Activated CD4-positive, alpha-beta memory T cell treated with anti-CD3 and anti-CD28 coated beads for 36 hours (primary cell): ENCODE measurements at regions not wholly inside any gene's neighbourhood (a gene's known extent, or its start where the extent isn't known, plus 50 kb on each side); places are given as distances from the start of the nearest gene placed in this dataset.

Experiments used
- CTCF ChIA-PET: fragments of 350-600 bp; sonication (Branson Sonifier 250); formaldehyde crosslinking; loops from one replicate; lab custom pipeline; 2021; ENCODE audit warnings: antibody characterized with exemption, inconsistent platforms; lab: Charles Lee
- POLR2A ChIA-PET: fragments of 350-600 bp; sonication (Branson Sonifier 250); formaldehyde crosslinking; loops from one replicate; lab custom pipeline; 2021; ENCODE audit warnings: antibody characterized with exemption; lab: Charles Lee
- DNase-seq: peaks from one replicate; pipeline ENCODE4 v3.0.0-alpha.2; 2020
- H3K27ac Mint-ChIP-seq: one replicate; pipeline ENCODE4 v1.8.0; 2021; ENCODE audit warnings: mixed read lengths
- H3K27me3 Mint-ChIP-seq: one replicate; pipeline ENCODE4 v1.8.0; 2021; ENCODE audit warnings: mixed read lengths
- H3K36me3 Mint-ChIP-seq: one replicate; pipeline ENCODE4 v1.8.0; 2021; ENCODE audit warnings: mixed read lengths
- H3K4me1 Mint-ChIP-seq: one replicate; pipeline ENCODE4 v1.8.0; 2021; ENCODE audit warnings: low read depth, mixed read lengths
- H3K4me3 Mint-ChIP-seq: one replicate; pipeline ENCODE4 v1.8.0; 2021; ENCODE audit warnings: mild to moderate bottlenecking, mixed read lengths
- H3K9me3 Mint-ChIP-seq: one replicate; pipeline ENCODE4 v1.8.0; 2021; ENCODE audit warnings: mixed read lengths
- intact Hi-C: fragments of 100-400 bp; cut with micrococcal nuclease; formaldehyde crosslinking; loops from one replicate; pipeline ENCODE4 v1.15.1; 2023

GRCh38 chr16:85314512-85314971 is 202.3 kb upstream of the CIBAR2 start:
- no peaks in the 10 kb centered on the region for H3K9me3 Mint-ChIP-seq
- ChIA-PET POLR2A (no interaction called here), CTCF (interaction anchor here (1.2 kb wide), 1 partner anchor 10 kb away, joined by 6 read pairs; no protein-coding TSS in a partner anchor)
- no peak overlapping the region for H3K4me3 Mint-ChIP-seq
- no peaks in the 10 kb centered on the region for H3K36me3 Mint-ChIP-seq
- H3K27me3 Mint-ChIP-seq = no peaks in the 10 kb centered on the region
- H3K4me1 Mint-ChIP-seq = peaks cover 12% of the 10 kb centered on the region
- H3K27ac Mint-ChIP-seq = no peak overlapping the region
- DNase-seq = no peak
- intact Hi-C loops = no loop called here

DNA sequence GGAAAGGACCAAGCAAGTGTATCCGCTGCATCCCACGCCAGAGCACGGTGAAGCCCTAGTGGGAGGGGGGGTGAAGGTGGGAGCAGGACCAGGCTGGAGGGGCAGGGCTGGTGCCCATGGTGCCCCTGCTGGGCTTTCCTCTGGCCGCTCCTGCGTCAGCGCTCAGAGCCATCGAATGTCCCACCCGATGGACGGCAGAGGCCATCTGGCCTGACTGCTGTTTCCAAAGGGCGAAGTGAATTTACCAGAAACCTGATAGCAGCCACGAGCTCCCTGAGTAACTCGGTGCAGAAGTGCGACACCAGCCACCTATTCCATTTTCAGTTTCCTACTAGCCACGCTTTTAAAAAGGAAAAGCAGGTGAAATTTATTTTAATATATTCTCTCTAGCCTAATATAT is 203.6 kb upstream of the CIBAR2 start:
- H3K27me3 Mint-ChIP-seq = no peaks in the 10 kb centered on the region
- no peak for DNase-seq
- no peak overlapping the region for H3K4me3 Mint-ChIP-seq
- no peaks in the 10 kb centered on the region for H3K9me3 Mint-ChIP-seq
- POLR2A ChIA-PET = interaction anchor here (0.6 kb wide), 1 partner anchor 580 kb away, joined by 3 read pairs; no protein-coding TSS in a partner anchor
- CTCF ChIA-PET = no interaction called here
- intact Hi-C loops = no loop called here
- peaks cover 8% of the 10 kb centered on the region for H3K4me1 Mint-ChIP-seq
- H3K36me3 Mint-ChIP-seq = no peaks in the 10 kb centered on the region
- H3K27ac Mint-ChIP-seq = no peak overlapping the region

DNA sequence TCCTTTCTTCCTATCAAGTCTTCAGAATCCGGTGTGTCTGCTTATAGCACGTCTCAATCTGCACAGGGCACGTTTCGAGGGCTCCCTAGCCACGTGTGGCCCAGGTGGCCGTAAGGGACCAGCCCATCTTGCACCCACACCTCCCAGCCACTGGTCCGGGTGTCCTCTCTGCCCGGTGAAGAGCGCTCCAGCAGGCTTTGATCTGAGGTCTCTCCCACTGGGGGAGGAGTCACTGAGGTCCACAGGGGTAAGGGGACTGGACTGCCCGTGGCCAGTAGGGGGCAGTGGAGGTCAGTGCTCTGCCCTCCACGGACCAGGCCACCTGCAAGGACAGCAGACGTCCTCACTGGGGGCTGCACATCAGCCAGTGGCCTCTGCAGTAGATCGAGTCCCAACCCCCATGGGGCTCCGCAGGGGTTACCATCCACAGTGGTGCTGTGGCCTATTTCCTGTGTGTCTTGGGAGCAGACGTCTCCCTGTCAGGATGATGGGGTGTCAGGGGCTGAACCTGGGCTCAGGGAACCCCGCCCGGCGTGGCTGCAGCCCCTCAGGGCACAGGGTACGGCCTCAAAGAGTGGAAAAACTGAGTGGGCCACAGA is 204.1 kb upstream of the CIBAR2 start:
- Mint-ChIP-seq H3K36me3 (no peaks in the 10 kb centered on the region), H3K4me1 (peaks cover 3% of the 10 kb centered on the region), H3K27ac (no peak overlapping the region), H3K4me3 (no peak overlapping the region), H3K9me3 (no peaks in the 10 kb centered on the region), H3K27me3 (no peaks in the 10 kb centered on the region)
- intact Hi-C loops = no loop called here
- peak; percentile 65 for DNase-seq
- ChIA-PET CTCF (no interaction called here), POLR2A (interaction anchor here (0.6 kb wide), 1 partner anchor 580 kb away, joined by 3 read pairs; no protein-coding TSS in a partner anchor)

GRCh38 chr16:85316944-85317343 is 204.7 kb upstream of the CIBAR2 start:
- POLR2A ChIA-PET = no interaction called here
- CTCF ChIA-PET = no interaction called here
- intact Hi-C loops = no loop called here
- H3K36me3 Mint-ChIP-seq = no peaks in the 10 kb centered on the region
- H3K9me3 Mint-ChIP-seq = no peaks in the 10 kb centered on the region
- H3K27me3 Mint-ChIP-seq = no peaks in the 10 kb centered on the region
- no peak for DNase-seq
- H3K4me3 Mint-ChIP-seq = no peak overlapping the region
- no peak overlapping the region for H3K27ac Mint-ChIP-seq
- H3K4me1 Mint-ChIP-seq = no peaks in the 10 kb centered on the region

DNA sequence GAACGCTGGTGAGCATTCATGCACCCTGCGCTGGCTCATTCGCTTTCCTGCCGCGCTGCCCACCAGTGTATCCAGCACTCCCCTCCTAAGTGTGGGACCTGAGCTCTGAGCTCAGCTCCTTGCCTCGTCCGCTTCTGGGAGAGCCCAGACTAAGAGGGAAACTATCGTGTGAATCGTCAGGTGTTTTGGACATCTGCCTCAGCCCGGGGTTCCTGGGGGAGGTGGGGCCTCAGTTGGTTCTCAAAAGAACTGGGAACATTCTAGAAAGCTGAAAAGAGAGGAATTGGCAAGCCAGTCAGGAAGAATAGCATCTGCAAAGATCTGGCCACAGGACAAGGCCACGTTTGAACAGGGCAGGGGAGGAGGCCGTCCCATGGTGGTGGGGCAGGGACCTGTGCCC is 205.4 kb upstream of the CIBAR2 start:
- Mint-ChIP-seq H3K27me3 (no peaks in the 10 kb centered on the region), H3K36me3 (no peaks in the 10 kb centered on the region), H3K9me3 (no peaks in the 10 kb centered on the region), H3K4me3 (no peak overlapping the region), H3K27ac (no peak overlapping the region), H3K4me1 (no peaks in the 10 kb centered on the region)
- CTCF ChIA-PET = no interaction called here
- intact Hi-C loops = no loop called here
- DNase-seq = no peak
- POLR2A ChIA-PET = no interaction called here

GRCh38 chr16:85319208-85319983 is 207.1 kb upstream of the CIBAR2 start:
- Mint-ChIP-seq H3K9me3 (no peaks in the 10 kb centered on the region), H3K36me3 (no peaks in the 10 kb centered on the region), H3K4me1 (no peaks in the 10 kb centered on the region), H3K27ac (no peak overlapping the region), H3K27me3 (peaks cover 1% of the 10 kb centered on the region), H3K4me3 (no peak overlapping the region)
- ChIA-PET POLR2A (no interaction called here), CTCF (interaction anchor here (0.8 to 0.9 kb wide), 2 partner anchors 8 to 297 kb away, joined by 3 read pairs; no protein-coding TSS in a partner anchor)
- no peak for DNase-seq
- intact Hi-C loops = no loop called here

DNA sequence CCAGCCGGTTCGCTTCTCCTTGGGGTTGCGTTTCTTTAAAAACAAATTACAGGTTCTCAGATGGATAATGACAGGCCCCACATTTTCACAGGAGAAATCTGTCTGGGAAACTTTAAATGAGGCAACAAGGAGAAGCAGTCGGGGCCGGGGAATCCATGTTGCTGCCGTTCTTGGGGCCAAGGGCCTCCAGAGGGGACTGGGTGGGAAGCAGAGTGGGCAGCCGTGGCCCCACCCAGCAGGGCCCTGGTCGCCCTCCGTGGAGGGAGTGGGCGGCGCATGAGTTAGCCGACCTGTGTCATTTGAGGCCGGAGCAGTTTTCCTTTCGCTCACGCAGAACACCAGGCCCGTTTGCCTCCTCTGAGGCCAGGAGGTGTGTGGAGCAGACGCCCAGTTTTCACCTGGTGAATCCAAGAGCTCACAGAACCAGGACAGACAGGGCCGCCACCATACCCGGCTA is 207.7 kb upstream of the CIBAR2 start:
- Mint-ChIP-seq H3K9me3 (no peaks in the 10 kb centered on the region), H3K27ac (no peak overlapping the region), H3K27me3 (peaks cover 1% of the 10 kb centered on the region), H3K4me1 (no peaks in the 10 kb centered on the region), H3K36me3 (no peaks in the 10 kb centered on the region), H3K4me3 (no peak overlapping the region)
- DNase-seq = no peak
- intact Hi-C loops = no loop called here
- CTCF ChIA-PET = no interaction called here
- POLR2A ChIA-PET = no interaction called here

- ChIA-PET CTCF (interaction anchor here (0.6 kb wide), 1 partner anchor 21 kb away, joined by 3 read pairs; no protein-coding TSS in a partner anchor), POLR2A (no interaction called here)
- Mint-ChIP-seq H3K27me3 (peaks cover 1% of the 10 kb centered on the region), H3K27ac (no peak overlapping the region), H3K4me1 (no peaks in the 10 kb centered on the region), H3K9me3 (no peaks in the 10 kb centered on the region), H3K4me3 (no peak overlapping the region), H3K36me3 (no peaks in the 10 kb centered on the region)
- DNase-seq = no peak
- intact Hi-C loops = no loop called here
Measured at GRCh38 chr16:85320677-85321385, 208.6 kb upstream of the CIBAR2 start.

- no peak overlapping the region for H3K4me3 Mint-ChIP-seq
- no peak for DNase-seq
Measured at GRCh38 chr16:85321509-85322271, 209.4 kb upstream of the CIBAR2 start.

DNA sequence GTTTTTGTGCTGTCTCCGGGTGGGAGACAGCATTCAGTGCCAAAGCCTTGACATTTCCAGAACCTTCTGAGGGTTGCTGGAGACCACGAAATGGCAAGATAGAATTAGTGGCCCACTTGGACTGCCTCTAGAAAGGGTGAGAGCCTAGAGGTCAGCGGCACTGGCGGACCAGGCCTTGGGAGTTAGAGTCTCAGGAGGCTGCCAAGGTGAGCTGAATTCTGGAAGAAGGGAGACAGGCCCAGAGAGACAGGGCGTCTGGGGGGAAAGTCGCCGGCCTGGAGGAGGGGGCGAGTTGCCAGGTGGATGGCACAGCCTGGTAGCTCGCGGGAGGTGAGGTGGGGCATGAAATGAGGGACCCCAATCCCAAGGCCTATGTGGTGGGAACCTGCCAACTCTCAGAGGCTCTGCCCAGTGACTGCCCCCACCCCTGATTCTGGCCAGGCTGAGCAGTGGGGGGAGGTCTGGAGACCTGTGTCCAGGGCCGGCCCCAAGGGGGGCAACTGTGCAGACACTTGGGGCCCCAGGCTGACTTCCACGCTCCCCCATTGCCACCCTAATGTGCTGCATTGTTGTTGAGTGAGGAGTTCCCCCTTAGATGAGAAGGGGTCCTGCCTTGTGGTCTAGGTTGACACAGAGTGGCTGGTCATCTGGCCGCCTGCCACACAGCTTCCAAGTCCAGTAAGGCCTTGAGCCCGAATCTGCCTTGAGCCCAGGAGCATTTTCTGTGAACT is 211.1 kb upstream of the CIBAR2 start:
- Mint-ChIP-seq H3K36me3 (no peaks in the 10 kb centered on the region), H3K9me3 (no peaks in the 10 kb centered on the region), H3K27me3 (peaks cover 1% of the 10 kb centered on the region), H3K4me1 (no peaks in the 10 kb centered on the region), H3K27ac (no peak overlapping the region), H3K4me3 (no peak overlapping the region)
- POLR2A ChIA-PET = no interaction called here
- intact Hi-C loops = no loop called here
- no peak for DNase-seq
- CTCF ChIA-PET = no interaction called here

More at GRCh38 chr16:85321509-85322271, 209.4 kb upstream of the CIBAR2 start:
- no peak overlapping the region for H3K27ac Mint-ChIP-seq
- H3K27me3 Mint-ChIP-seq = peaks cover 1% of the 10 kb centered on the region
- H3K36me3 Mint-ChIP-seq = no peaks in the 10 kb centered on the region
- H3K9me3 Mint-ChIP-seq = no peaks in the 10 kb centered on the region
- POLR2A ChIA-PET = no interaction called here
- CTCF ChIA-PET = no interaction called here
- H3K4me1 Mint-ChIP-seq = no peaks in the 10 kb centered on the region
- intact Hi-C loops = no loop called here

GRCh38 chr16:85323961-85324253 is 211.6 kb upstream of the CIBAR2 start:
- POLR2A ChIA-PET = no interaction called here
- Mint-ChIP-seq H3K9me3 (no peaks in the 10 kb centered on the region), H3K27me3 (peaks cover 1% of the 10 kb centered on the region), H3K27ac (no peak overlapping the region), H3K4me3 (no peak overlapping the region), H3K4me1 (no peaks in the 10 kb centered on the region), H3K36me3 (no peaks in the 10 kb centered on the region)
- CTCF ChIA-PET = no interaction called here
- DNase-seq = no peak
- intact Hi-C loops = no loop called here
